GM18505 (cell line): ENCODE measurements at regions not wholly inside any gene's neighbourhood (a gene's known extent, or its start where the extent isn't known, plus 50 kb on each side); places are given as distances from the start of the nearest gene placed in this dataset.

ENCODE experiments used
- ATAC-seq: cut with Tn5 transposase; IDR thresholded peaks from one replicate; pipeline ENCODE4 v1.9.1; 2021; ENCODE audit not compliant: unreplicated experiment
- POLR2A ChIP-seq: IDR thresholded peaks from 4 replicates; pipeline ENCODE4 v1.6.1; 2011; ENCODE audit warnings: borderline replicate concordance; ENCODE audit not compliant: insufficient read depth, insufficient read length; ENCODE audit errors: extremely low read depth

DNA sequence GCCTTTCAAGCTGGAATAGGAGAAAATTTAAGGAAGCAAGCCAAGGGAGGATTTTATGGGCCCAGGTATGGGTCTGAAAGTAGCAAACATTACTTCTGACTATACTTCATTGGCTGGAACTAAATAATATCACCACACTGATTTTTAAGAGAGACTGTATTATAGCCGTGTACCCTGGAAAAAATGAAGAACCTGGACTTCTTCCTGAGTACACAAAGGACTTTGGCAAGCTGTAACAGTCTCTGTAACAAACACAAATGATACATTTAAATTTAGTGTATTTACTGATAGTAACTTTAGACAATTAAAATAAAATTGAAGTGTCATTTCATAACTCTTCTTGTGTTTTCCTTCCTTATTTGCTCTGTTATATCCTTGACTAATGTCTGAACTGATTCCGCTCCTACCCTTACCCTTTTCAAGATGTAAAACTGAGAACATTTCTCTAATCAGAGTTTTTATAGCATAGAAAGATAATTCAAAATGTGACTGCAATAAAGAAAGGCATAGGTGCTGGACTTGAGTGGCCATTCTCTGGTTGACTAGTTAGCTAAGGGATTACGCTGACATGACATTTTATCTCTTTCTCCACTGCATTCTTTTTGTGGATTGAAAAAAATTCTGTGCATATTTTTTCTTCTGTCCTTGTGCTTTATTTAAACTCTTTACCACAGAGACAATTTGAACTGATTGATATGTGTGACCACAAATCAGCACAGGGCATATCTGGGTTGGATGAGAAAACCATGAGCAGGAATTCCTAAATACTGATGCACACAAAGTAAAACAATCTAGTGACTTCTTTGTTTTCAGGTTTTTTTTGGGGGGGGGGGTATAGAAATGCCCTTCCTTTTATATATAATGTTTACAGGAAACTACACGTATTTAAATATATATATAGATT is 349.7 kb downstream of the MDFIC start:
- no peak for ATAC-seq
- no peak for TF ChIP-seq POLR2A

GRCh38 chr7:115269486-115269885 is 347.6 kb downstream of the MDFIC start:
- ATAC-seq: no peak
- no peak for TF ChIP-seq POLR2A

GRCh38 chr7:115267503-115267902 is 345.6 kb downstream of the MDFIC start:
- peak; percentile 71 for ATAC-seq

DNA sequence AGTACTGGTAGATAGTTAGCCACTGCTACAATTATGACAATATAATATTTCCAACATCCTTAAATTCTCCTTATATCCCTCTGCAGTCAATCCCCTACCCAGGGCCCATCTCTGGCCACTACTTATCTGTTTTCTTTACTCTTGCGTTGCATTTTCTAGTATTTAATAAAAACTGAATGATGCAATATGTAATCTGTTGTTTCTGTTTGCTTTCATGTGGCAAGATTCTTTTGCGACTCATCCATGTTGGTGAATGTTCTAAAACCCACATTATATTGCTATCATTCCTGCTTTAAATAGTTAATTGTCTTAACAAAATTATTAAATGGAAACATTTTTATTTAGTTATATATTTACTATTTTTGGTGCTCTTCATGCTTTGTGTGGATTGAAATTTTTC is 338.5 kb downstream of the MDFIC start:
- TF ChIP-seq POLR2A: no peak
- ATAC-seq: no peak

More at GRCh38 chr7:115267503-115267902, 345.6 kb downstream of the MDFIC start:
- no peak for TF ChIP-seq POLR2A

- no peak for ATAC-seq
- no peak for TF ChIP-seq POLR2A
Observed at GRCh38 chr7:115252461-115252860, 330.6 kb downstream of the MDFIC start.

DNA sequence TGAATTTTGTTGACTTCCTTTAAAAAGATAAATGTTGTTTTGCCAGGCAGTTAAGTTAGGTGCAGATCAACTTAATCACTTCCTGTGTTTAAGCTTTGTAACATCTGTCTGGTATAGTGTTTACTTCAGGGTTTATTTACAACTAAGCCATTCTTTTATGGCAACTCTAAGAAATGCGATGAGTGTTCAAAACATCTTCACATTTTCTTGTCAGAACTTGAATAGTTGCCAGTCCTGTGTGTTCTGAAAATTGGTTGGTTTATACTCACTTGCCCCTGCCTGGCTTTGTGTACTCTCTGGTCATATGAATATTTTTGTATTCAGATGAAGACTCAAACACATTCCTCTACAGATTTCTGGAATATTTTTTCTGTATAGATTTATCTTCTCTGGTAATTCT is 327.2 kb downstream of the MDFIC start:
- no peak for ATAC-seq
- no peak for TF ChIP-seq POLR2A

DNA sequence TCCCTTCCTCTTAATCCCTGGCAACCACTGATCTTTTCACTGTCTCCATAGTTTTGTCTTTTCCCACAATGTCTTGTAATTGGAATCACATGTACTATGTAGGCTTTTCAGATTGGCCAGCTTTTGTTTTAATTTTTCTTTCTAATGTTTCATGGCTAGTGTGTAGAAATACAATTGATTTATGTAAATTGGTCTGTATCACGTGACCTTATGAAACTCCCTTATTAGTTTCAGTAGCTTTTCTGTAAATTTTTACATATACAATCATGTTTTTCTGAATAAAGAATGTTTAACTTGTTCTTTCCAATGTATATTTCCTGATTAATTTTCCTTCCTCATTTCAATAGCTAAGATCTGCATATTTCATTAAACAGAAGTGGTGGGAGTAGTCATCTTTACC is 319.3 kb downstream of the MDFIC start:
- TF ChIP-seq POLR2A: no peak
- no peak for ATAC-seq

DNA sequence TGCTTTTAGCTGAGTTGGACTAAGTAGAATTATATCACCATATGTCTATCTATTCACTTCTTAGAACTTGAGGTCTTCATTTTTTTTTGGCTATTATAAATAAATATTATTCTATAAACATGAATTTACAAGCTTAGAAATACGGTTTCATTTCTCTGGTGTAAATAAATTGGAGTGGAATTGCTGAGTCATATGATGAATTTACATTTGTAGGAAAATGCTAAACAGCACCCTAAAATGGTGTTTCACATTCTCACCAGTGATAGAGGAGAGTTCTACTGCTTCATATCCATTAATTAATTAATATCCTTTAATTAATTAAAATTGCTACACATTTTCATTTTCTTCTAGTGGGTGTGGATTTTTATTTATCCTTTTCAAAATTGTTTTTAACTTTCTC is 318.3 kb downstream of the MDFIC start:
- ATAC-seq: no peak
- no peak for TF ChIP-seq POLR2A

GRCh38 chr7:115235075-115235474 is 313.2 kb downstream of the MDFIC start:
- no peak for ATAC-seq
- TF ChIP-seq POLR2A: no peak

DNA sequence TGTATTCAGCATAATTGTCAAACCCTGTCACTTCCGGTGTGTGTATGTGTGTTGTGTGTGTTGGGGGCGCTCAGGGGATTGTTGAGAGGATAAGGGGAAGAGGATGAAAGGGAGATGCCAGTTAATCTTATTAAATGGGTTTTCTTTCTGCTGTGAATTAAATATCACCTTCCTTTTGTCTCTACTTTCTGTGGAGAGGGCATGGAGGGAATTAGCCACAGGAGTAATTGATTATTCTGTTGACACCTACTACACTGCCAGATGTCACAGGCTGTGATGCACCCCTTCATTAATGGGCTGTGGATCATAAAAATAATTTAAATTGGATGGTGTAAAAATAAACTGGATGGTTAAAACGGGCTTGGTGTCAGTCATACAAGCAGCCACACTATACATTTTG is 311.9 kb downstream of the MDFIC start:
- ATAC-seq: no peak
- TF ChIP-seq POLR2A: no peak

GRCh38 chr7:115232041-115232440 is 310.1 kb downstream of the MDFIC start:
- no peak for TF ChIP-seq POLR2A
- no peak for ATAC-seq

GRCh38 chr7:115230882-115231571 is 309.1 kb downstream of the MDFIC start:
- ATAC-seq: peak; percentile 69
- no peak for TF ChIP-seq POLR2A

- TF ChIP-seq POLR2A: no peak
- ATAC-seq: no peak
Observed at GRCh38 chr7:115229401-115230105, 307.7 kb downstream of the MDFIC start.
